ENCODE measurements at regions not wholly inside any gene's neighbourhood (a gene's known extent, or its start where the extent isn't known, plus 50 kb on each side); places are given as distances from the start of the nearest gene placed in this dataset.

GRCh38 chr6:150732765-150733539 is 132.6 kb upstream of the MTHFD1L start:
- TF ChIP-seq, protein P1, sequence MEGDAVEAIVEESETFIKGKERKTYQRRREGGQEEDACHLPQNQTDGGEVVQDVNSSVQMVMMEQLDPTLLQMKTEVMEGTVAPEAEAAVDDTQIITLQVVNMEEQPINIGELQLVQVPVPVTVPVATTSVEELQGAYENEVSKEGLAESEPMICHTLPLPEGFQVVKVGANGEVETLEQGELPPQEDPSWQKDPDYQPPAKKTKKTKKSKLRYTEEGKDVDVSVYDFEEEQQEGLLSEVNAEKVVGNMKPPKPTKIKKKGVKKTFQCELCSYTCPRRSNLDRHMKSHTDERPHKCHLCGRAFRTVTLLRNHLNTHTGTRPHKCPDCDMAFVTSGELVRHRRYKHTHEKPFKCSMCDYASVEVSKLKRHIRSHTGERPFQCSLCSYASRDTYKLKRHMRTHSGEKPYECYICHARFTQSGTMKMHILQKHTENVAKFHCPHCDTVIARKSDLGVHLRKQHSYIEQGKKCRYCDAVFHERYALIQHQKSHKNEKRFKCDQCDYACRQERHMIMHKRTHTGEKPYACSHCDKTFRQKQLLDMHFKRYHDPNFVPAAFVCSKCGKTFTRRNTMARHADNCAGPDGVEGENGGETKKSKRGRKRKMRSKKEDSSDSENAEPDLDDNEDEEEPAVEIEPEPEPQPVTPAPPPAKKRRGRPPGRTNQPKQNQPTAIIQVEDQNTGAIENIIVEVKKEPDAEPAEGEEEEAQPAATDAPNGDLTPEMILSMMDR (IDR thresholded peaks at IDR 0.05; ENCODE audit: low read length): no peak
- TF ChIP-seq EZH2 (IDR thresholded peaks at IDR 0.05; ENCODE audit: borderline replicate concordance, low read length): no peak
